ENCODE measurements at regions not wholly inside any gene's neighbourhood (a gene's known extent, or its start where the extent isn't known, plus 50 kb on each side); places are given as distances from the start of the nearest gene placed in this dataset.

- DNase-seq = no peak
Measured at GRCh38 chr10:118500477-118501104, 94.9 kb downstream of the PRLHR start.

- no peak for DNase-seq
Measured at GRCh38 chr10:118499186-118499585, 96.3 kb downstream of the PRLHR start.

- no peak for DNase-seq
Measured at GRCh38 chr10:118498623-118499022, 96.8 kb downstream of the PRLHR start.

GRCh38 chr10:118497227-118497626 is 98.2 kb downstream of the PRLHR start:
- DNase-seq = no peak

- DNase-seq = no peak
Measured at GRCh38 chr10:118496525-118496924, 98.9 kb downstream of the PRLHR start.

- DNase-seq = no peak
Measured at GRCh38 chr10:118495499-118495898, 99.9 kb downstream of the PRLHR start.

- DNase-seq = no peak
Measured at GRCh38 chr10:118491055-118491454, 104.4 kb downstream of the PRLHR start.

- no peak for DNase-seq
Measured at GRCh38 chr10:118488710-118489497, 106.5 kb downstream of the PRLHR start.

- DNase-seq = no peak
Measured at GRCh38 chr10:118485641-118486040, 109.8 kb downstream of the PRLHR start.

- DNase-seq = no peak
Measured at GRCh38 chr10:118484152-118484871, 111.1 kb downstream of the PRLHR start.

- no peak for DNase-seq
Measured at GRCh38 chr10:118483496-118483895, 112.0 kb downstream of the PRLHR start.

GRCh38 chr10:118482393-118483331 is 112.8 kb downstream of the PRLHR start:
- DNase-seq = no peak

- no peak for DNase-seq
Measured at GRCh38 chr10:118481871-118482270, 113.6 kb downstream of the PRLHR start.

GRCh38 chr10:118475214-118475613 is 120.2 kb downstream of the PRLHR start:
- DNase-seq = no peak

GRCh38 chr10:118474111-118474510 is 121.3 kb downstream of the PRLHR start:
- no peak for DNase-seq

GRCh38 chr10:118473305-118473960 is 122.0 kb downstream of the PRLHR start:
- no peak for DNase-seq

GRCh38 chr10:118472415-118473304 is 122.8 kb downstream of the PRLHR start:
- no peak for DNase-seq

- DNase-seq = no peak
Measured at GRCh38 chr10:118471863-118472262, 123.6 kb downstream of the PRLHR start.

- no peak for DNase-seq
Measured at GRCh38 chr10:118470470-118470869, 125.0 kb downstream of the PRLHR start.

GRCh38 chr10:118467200-118467599 is 125.1 kb upstream of the FAM204A start:
- DNase-seq = no peak

GRCh38 chr10:118465300-118465874 is 123.3 kb upstream of the FAM204A start:
- DNase-seq = no peak

All from CD4-positive, alpha-beta T cell treated with Interferon gamma for 1 hour (primary cell).